MCF 10A (cell line): ENCODE measurements at regions not wholly inside any gene's neighbourhood (a gene's known extent, or its start where the extent isn't known, plus 50 kb on each side); places are given as distances from the start of the nearest gene placed in this dataset.
"Not testable (repeated sequence)": the region's sequence is repeated elsewhere in the genome, so short reads cannot be mapped to it uniquely, and the experiment has no call there.

ENCODE experiments used
- BruUV-seq: library from RNA; stranded (reverse); fragments of 400-500 nt; replicated peaks from 2 replicates; lab custom pipeline; 2021; lab: Mats Ljungman, UMichigan
- CTCF ChIA-PET: fragments of 300-600 bp; sonication (Branson Sonifier 250); formaldehyde crosslinking; extraction: SDS; loops from one replicate; lab custom pipeline; 2021; ENCODE audit warnings: antibody characterized with exemption, inconsistent platforms; lab: Yijun Ruan, JAX
- POLR2A ChIA-PET: fragments of 300-600, 350-650 bp; sonication (Branson Sonifier 250); formaldehyde crosslinking; extraction: SDS; loops from one replicate; lab custom pipeline; 2020; ENCODE audit warnings: antibody characterized with exemption, inconsistent platforms; lab: Yijun Ruan, JAX
- DNase-seq: peaks from one replicate; pipeline ENCODE4 v3.0.0-alpha.2; 2018; ENCODE audit not compliant: unreplicated experiment
- H3K27ac Mint-ChIP-seq: one replicate; pipeline ENCODE4 v1.8.0; 2022; ENCODE audit warnings: mild to moderate bottlenecking, low read depth, mixed read lengths; ENCODE audit not compliant: unreplicated experiment
- H3K27me3 Mint-ChIP-seq: one replicate; pipeline ENCODE4 v1.8.0; 2022; ENCODE audit warnings: mixed read lengths; ENCODE audit not compliant: insufficient read depth, unreplicated experiment
- H3K36me3 Mint-ChIP-seq: one replicate; pipeline ENCODE4 v1.8.0; 2022; ENCODE audit warnings: mild to moderate bottlenecking, moderate library complexity, mixed read lengths; ENCODE audit not compliant: insufficient read depth, unreplicated experiment
- H3K4me1 Mint-ChIP-seq: one replicate; pipeline ENCODE4 v1.8.0; 2022; ENCODE audit warnings: mixed read lengths; ENCODE audit not compliant: insufficient read depth, unreplicated experiment
- H3K4me3 Mint-ChIP-seq: one replicate; pipeline ENCODE4 v1.8.0; 2022; ENCODE audit warnings: mild to moderate bottlenecking, moderate library complexity, mixed read lengths; ENCODE audit not compliant: unreplicated experiment
- H3K9me3 Mint-ChIP-seq: one replicate; pipeline ENCODE4 v1.8.0; 2022; ENCODE audit warnings: mixed read lengths; ENCODE audit not compliant: unreplicated experiment
- intact Hi-C: fragments of 100-400 bp; cut with micrococcal nuclease; formaldehyde crosslinking; loops from 2 replicates; pipeline ENCODE4 v1.14.1; 2022
- TF ChIP-seq, protein P1 (sequence below): fragments of 200-600 bp; IDR thresholded peaks from one replicate; pipeline ENCODE4 v1.8.0; 2022; ENCODE audit warnings: antibody characterized with exemption, mild to moderate bottlenecking; ENCODE audit not compliant: unreplicated experiment

DNA sequence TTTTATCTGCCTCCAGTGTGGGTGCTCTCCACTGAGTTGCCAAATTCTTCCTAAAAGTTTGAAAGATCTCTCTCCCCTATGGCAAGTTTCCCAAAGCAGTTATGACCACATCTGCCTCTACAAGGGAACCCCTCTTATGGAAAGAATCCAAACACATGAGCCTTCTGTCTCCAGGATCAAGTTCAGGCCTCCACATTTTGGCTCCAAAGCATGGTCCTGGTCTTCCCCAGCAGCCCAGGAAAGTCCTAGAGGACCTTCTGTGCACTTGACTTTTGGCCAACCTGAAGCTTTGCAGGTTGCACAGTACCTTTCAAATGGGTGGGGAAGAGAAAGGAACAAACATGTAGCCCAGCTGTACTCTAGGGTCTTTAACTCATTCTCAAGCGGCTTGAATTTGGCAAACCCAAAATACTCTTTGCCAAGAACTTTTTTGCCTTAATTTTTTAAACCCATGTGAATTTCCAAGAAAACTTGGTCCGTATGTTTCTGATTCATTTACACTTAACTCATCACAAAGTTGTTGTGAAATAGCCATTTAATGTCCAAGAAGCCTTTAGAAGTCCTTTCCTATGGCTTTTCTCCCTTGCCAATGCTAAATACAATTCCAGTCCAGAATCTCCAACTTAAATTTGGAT lies 240.1 kb upstream of the TBX18 start:
- no peak overlapping the region for H3K27ac Mint-ChIP-seq
- TF ChIP-seq, protein P1, sequence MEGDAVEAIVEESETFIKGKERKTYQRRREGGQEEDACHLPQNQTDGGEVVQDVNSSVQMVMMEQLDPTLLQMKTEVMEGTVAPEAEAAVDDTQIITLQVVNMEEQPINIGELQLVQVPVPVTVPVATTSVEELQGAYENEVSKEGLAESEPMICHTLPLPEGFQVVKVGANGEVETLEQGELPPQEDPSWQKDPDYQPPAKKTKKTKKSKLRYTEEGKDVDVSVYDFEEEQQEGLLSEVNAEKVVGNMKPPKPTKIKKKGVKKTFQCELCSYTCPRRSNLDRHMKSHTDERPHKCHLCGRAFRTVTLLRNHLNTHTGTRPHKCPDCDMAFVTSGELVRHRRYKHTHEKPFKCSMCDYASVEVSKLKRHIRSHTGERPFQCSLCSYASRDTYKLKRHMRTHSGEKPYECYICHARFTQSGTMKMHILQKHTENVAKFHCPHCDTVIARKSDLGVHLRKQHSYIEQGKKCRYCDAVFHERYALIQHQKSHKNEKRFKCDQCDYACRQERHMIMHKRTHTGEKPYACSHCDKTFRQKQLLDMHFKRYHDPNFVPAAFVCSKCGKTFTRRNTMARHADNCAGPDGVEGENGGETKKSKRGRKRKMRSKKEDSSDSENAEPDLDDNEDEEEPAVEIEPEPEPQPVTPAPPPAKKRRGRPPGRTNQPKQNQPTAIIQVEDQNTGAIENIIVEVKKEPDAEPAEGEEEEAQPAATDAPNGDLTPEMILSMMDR, result no peak
- H3K4me1 Mint-ChIP-seq, result peaks cover 8% of the 10 kb centered on the region
- POLR2A ChIA-PET, result interaction anchor here (0.6 kb wide), 1 partner anchor 233 kb away, joined by 3 read pairs; no protein-coding TSS in a partner anchor
- no peak overlapping the region for H3K4me3 Mint-ChIP-seq
- H3K9me3 Mint-ChIP-seq, result no peaks in the 10 kb centered on the region
- CTCF ChIA-PET, result interaction anchor here (0.7 to 1.2 kb wide), 2 partner anchors 11 to 319 kb away, joined by 3 to 4 read pairs; no protein-coding TSS in a partner anchor
- no peaks in the 10 kb centered on the region for H3K27me3 Mint-ChIP-seq
- no peak for DNase-seq
- intact Hi-C loops, result no loop called here
- H3K36me3 Mint-ChIP-seq, result peaks cover 6% of the 10 kb centered on the region
- no TSS peak for BruUV-seq

DNA sequence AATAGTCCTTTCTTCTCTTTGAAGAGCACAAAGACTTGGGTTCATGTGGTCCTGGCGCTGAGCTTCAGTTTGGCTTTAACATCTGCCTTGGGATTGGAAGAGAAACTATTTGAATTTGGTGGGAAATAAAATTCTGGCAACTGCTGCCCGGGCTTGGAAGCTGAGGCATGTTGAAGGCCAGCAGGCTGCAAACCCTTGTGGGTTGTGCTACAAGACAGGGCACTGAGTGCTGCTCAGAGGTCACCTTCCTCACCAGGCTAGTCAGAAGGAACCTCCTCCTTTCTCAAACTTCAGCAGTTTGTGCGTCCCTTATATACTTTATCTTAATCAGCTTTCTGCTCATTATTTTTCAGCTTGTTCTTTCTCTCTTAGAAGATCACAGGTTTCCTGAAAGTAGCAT lies 238.4 kb upstream of the TBX18 start:
- ChIA-PET CTCF (no interaction called here), POLR2A (interaction anchor here (1.0 kb wide), 1 partner anchor 9 kb away, joined by 3 read pairs; no protein-coding TSS in a partner anchor)
- Mint-ChIP-seq H3K4me3 (no peak overlapping the region), H3K27me3 (no peaks in the 10 kb centered on the region), H3K27ac (no peak overlapping the region), H3K4me1 (no peaks in the 10 kb centered on the region), H3K36me3 (peaks cover 6% of the 10 kb centered on the region), H3K9me3 (no peaks in the 10 kb centered on the region)
- TF ChIP-seq, protein P1, result no peak
- no TSS peak for BruUV-seq
- DNase-seq, result no peak
- intact Hi-C loops, result no loop called here

DNA sequence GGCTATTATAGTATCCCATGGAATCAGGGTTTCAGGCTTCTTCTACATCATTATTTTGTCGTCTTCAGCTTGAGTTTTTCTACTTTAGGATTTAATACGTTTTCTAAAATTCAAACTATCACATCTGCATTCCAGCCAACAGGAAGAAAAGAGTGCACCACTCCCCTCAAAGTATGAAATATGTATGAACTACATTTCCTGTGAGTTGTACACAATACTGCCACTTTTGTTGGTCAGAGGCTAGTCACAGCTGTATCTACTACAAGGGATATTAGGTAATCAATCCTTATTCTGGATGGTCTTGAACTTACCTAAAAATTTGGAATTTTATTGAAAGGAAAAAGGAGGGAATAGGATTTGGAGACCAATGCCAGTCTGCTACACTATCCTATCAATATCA lies 235.6 kb upstream of the TBX18 start:
- intact Hi-C loops, result no loop called here
- H3K9me3 Mint-ChIP-seq, result no peaks in the 10 kb centered on the region
- no peak overlapping the region for H3K4me3 Mint-ChIP-seq
- TF ChIP-seq, protein P1, result no peak
- H3K27ac Mint-ChIP-seq, result no peak overlapping the region
- no TSS peak for BruUV-seq
- no peak for DNase-seq
- H3K36me3 Mint-ChIP-seq, result peaks cover 6% of the 10 kb centered on the region
- POLR2A ChIA-PET, result no interaction called here
- H3K4me1 Mint-ChIP-seq, result no peaks in the 10 kb centered on the region
- CTCF ChIA-PET, result no interaction called here
- H3K27me3 Mint-ChIP-seq, result no peaks in the 10 kb centered on the region

DNA sequence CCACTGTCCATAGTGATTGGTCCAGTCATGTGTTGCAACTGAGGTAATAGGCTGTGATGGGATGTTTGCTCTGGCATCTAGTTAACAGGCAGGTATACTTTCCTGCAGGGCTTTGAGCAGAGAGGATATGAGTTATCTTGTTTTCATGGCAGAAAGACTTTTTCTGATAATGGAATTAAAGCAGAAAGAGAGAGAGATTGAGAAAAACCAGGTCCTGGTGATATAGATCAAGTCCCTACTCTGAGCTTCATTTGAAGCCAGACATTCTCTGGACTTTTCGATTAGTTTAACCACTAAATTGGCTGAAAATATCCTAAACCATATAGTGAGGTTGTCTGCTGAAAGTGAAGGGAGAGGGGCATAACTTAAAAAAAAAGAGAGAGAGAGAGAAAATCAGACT lies 233.8 kb upstream of the TBX18 start:
- TF ChIP-seq, protein P1, result no peak
- H3K4me1 Mint-ChIP-seq, result no peaks in the 10 kb centered on the region
- peaks cover 3% of the 10 kb centered on the region for H3K36me3 Mint-ChIP-seq
- no peaks in the 10 kb centered on the region for H3K27me3 Mint-ChIP-seq
- POLR2A ChIA-PET, result no interaction called here
- H3K9me3 Mint-ChIP-seq, result no peaks in the 10 kb centered on the region
- no peak for DNase-seq
- H3K4me3 Mint-ChIP-seq, result no peak overlapping the region
- intact Hi-C loops, result no loop called here
- CTCF ChIA-PET, result no interaction called here
- BruUV-seq, result no TSS peak
- no peak overlapping the region for H3K27ac Mint-ChIP-seq

DNA sequence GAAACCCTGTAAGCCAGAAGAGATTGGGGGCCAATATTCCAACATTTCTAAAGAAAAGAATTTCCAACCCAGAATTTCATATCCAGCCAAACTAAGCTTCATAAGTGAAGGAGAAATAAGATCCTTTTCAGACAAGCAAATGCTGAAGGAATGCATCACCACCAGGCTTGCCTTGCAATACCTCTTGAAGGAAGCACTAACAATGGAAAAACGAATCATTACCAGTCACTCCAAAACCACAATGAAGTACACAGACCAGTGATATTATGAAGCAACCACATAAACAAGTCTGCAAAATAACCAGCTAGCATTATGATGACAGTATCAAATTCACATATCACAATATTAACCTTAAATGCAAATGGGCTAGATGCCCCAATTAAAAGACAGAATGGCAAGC lies 224.4 kb upstream of the TBX18 start:
- H3K36me3 Mint-ChIP-seq, POLR2A ChIA-PET, intact Hi-C loops, H3K27me3 Mint-ChIP-seq, H3K4me3 Mint-ChIP-seq, DNase-seq, H3K27ac Mint-ChIP-seq, BruUV-seq, H3K4me1 Mint-ChIP-seq: not testable (repeated sequence)
- CTCF ChIA-PET, result interaction anchor here (0.6 to 1.4 kb wide), 2 partner anchors 335 to 958 kb away, joined by 3 to 7 read pairs; no protein-coding TSS in a partner anchor
- peaks cover 26% of the 10 kb centered on the region for H3K9me3 Mint-ChIP-seq

DNA sequence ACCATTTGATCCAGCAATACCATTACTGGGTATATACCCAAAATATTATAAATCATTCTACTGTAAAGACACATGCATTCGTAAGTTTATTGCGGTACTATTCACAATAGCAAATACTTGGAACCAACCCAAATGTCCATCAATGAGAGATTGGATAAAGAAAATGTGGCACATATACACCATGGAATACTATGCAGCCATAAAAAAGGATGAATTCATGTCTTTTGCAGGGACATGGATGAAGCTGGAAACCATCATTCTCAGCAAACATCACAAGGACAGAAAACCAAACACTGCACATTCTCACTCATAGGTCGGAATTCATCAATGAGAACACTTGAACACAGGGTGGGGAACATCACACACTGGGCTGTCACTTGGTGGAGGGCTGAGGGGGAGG lies 221.1 kb upstream of the TBX18 start:
- H3K4me1 Mint-ChIP-seq, H3K27me3 Mint-ChIP-seq, H3K36me3 Mint-ChIP-seq, intact Hi-C loops, POLR2A ChIA-PET, H3K27ac Mint-ChIP-seq, BruUV-seq, H3K4me3 Mint-ChIP-seq, CTCF ChIA-PET, DNase-seq: not testable (repeated sequence)
- peaks cover 39% of the 10 kb centered on the region for H3K9me3 Mint-ChIP-seq
